Mucosa of stomach (tissue), 1 donor: ENCODE measurements at regions not wholly inside any gene's neighbourhood (a gene's known extent, or its start where the extent isn't known, plus 50 kb on each side); places are given as distances from the start of the nearest gene placed in this dataset.

Source experiments
- H3K27me3 ChIP-seq: one replicate; pipeline ENCODE4 v1.7.0; 2013; ENCODE audit warnings: mild to moderate bottlenecking, low read length; ENCODE audit not compliant: control insufficient read depth, insufficient read depth
- H3K36me3 ChIP-seq: one replicate; pipeline ENCODE4 v1.7.0; 2013; ENCODE audit warnings: low read length; ENCODE audit not compliant: control insufficient read depth, insufficient read depth
- H3K4me1 ChIP-seq: one replicate; pipeline ENCODE4 v1.7.0; 2013; ENCODE audit warnings: mild to moderate bottlenecking, low read length; ENCODE audit not compliant: control insufficient read depth, insufficient read depth
- H3K4me3 ChIP-seq: one replicate; pipeline ENCODE4 v1.7.0; 2013; ENCODE audit warnings: low read length
- H3K9ac ChIP-seq: one replicate; pipeline ENCODE4 v1.7.0; 2013; ENCODE audit warnings: mild to moderate bottlenecking, low read length, moderate library complexity
- H3K9me3 ChIP-seq: one replicate; pipeline ENCODE4 v1.7.0; 2013; ENCODE audit warnings: mild to moderate bottlenecking, low read length, moderate library complexity; ENCODE audit not compliant: control insufficient read depth
- donor health status: Pancreatic carcinoma.

- no peak overlapping the region for H3K4me3 ChIP-seq
- H3K36me3 ChIP-seq: no peaks in the 10 kb centered on the region
- no peak overlapping the region for H3K9ac ChIP-seq
- H3K4me1 ChIP-seq: no peaks in the 10 kb centered on the region
- H3K9me3 ChIP-seq: no peaks in the 10 kb centered on the region
- no peaks in the 10 kb centered on the region for H3K27me3 ChIP-seq
Observed at GRCh38 chr1:61000327-61000726, 82.0 kb upstream of the NFIA start.

GRCh38 chr1:60998786-60999185, 83.6 kb upstream of the NFIA start:
- Histone ChIP-seq H3K36me3 (no peaks in the 10 kb centered on the region), H3K27me3 (no peaks in the 10 kb centered on the region), H3K4me3 (no peak overlapping the region), H3K9me3 (no peaks in the 10 kb centered on the region), H3K4me1 (no peaks in the 10 kb centered on the region), H3K9ac (no peak overlapping the region)

DNA sequence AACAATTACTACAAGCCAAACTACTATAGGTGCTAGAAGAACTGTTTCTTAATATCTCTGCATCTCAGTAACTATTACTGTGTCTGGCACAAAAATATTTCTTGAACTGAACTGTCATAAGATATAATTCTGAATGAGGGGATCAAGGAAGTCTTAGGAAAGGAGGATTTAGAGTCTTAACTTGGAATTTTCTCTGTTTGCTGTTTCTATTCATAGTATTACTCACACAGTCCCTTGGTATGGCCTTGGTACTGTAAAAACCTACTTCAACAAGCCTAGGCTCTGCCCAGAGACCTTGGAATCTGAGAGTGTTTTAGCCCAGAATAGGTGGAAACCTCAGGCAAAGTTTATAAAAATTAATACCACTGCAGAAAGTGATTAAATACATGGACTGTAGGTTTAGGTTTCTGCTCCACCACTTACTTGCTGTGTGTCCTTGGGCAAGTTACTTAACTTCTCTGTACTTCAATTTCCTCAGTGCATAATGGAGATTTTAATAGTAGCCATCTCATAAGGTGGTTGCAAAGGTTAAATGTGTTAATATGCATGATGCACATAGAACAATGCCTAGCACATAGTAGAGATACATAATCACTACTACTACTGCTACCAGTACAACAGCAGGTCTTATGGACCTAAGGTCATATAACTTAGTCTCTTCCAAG, 87.4 kb upstream of the NFIA start:
- H3K9ac ChIP-seq: no peak overlapping the region
- H3K9me3 ChIP-seq: no peaks in the 10 kb centered on the region
- H3K4me3 ChIP-seq: no peak overlapping the region
- H3K36me3 ChIP-seq: no peaks in the 10 kb centered on the region
- no peaks in the 10 kb centered on the region for H3K27me3 ChIP-seq
- H3K4me1 ChIP-seq: no peaks in the 10 kb centered on the region

DNA sequence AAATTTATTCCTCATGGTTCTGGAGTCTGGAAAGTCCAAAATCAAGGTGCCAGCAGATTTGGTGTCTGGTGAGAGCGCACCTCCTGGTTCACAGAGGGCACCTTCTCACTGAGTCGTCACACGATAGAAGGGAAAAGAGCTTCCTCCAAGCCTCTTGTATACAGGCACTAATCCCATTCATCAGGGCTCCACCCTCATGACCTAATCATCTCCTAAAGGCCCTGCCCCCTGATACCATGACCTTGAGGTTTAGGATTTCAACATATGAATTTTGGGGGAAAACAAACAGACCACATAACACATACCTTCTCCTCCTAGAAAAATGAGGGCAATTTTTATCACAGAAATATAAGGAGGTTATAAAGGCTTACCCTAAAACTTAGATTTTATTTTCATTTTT, 88.0 kb upstream of the NFIA start:
- Histone ChIP-seq H3K27me3 (no peaks in the 10 kb centered on the region), H3K36me3 (no peaks in the 10 kb centered on the region), H3K9me3 (no peaks in the 10 kb centered on the region), H3K4me1 (no peaks in the 10 kb centered on the region), H3K9ac (no peak overlapping the region), H3K4me3 (no peak overlapping the region)

- Histone ChIP-seq H3K36me3 (no peaks in the 10 kb centered on the region), H3K9me3 (no peaks in the 10 kb centered on the region), H3K4me1 (no peaks in the 10 kb centered on the region), H3K4me3 (no peak overlapping the region), H3K27me3 (no peaks in the 10 kb centered on the region), H3K9ac (no peak overlapping the region)
Observed at GRCh38 chr1:60992165-60992564, 90.2 kb upstream of the NFIA start.

GRCh38 chr1:60990714-60991090, 91.7 kb upstream of the NFIA start:
- H3K36me3 ChIP-seq: no peaks in the 10 kb centered on the region
- no peaks in the 10 kb centered on the region for H3K9me3 ChIP-seq
- no peaks in the 10 kb centered on the region for H3K27me3 ChIP-seq
- H3K4me1 ChIP-seq: no peaks in the 10 kb centered on the region
- no peak overlapping the region for H3K4me3 ChIP-seq
- no peak overlapping the region for H3K9ac ChIP-seq

GRCh38 chr1:60989749-60990713, 92.3 kb upstream of the NFIA start:
- H3K4me1 ChIP-seq: no peaks in the 10 kb centered on the region
- H3K36me3 ChIP-seq: no peaks in the 10 kb centered on the region
- H3K9ac ChIP-seq: no peak overlapping the region
- no peak overlapping the region for H3K4me3 ChIP-seq
- no peaks in the 10 kb centered on the region for H3K27me3 ChIP-seq
- H3K9me3 ChIP-seq: no peaks in the 10 kb centered on the region

DNA sequence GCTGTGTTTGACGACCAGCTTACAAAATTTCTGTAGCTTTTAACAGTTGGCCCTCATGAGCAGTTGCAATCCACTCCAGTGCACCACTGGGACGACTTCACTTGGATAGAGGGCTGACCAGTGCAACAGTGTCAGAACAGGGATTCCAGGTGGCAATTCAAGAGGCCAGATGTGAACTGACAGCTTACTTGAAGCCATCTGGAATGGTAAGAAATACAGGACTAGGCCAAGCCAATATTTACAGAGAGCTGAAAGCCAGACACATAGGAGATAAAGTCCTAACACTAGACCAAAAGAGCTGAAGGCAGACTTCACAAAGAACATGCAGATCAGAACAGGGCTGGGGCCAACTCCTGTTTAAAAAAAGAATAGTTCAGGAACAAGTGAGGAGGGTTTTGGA, 93.5 kb upstream of the NFIA start:
- Histone ChIP-seq H3K4me1 (no peaks in the 10 kb centered on the region), H3K36me3 (no peaks in the 10 kb centered on the region), H3K27me3 (no peaks in the 10 kb centered on the region), H3K9me3 (no peaks in the 10 kb centered on the region), H3K9ac (no peak overlapping the region), H3K4me3 (no peak overlapping the region)

DNA sequence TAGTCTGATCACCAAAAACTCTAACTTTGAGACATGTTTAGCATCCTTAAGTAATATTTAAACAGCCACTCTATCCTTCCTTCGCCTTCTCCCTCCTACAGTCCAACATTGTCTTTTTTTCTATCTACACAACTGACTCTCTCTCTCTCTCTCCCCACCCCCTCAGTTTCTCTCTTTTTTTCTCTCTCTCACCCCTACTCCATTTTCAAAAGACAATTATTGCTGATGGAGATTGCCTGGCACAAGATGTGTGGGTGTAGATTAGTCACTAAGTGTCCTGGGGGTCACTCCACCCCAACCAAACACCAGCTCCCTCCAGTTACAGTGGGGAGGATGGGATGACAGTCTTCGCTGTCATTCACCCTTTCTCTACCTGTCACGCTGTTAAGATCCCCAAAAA, 94.5 kb upstream of the NFIA start:
- Histone ChIP-seq H3K9me3 (no peaks in the 10 kb centered on the region), H3K9ac (no peak overlapping the region), H3K36me3 (no peaks in the 10 kb centered on the region), H3K27me3 (no peaks in the 10 kb centered on the region), H3K4me3 (no peak overlapping the region), H3K4me1 (peaks cover 6% of the 10 kb centered on the region)

DNA sequence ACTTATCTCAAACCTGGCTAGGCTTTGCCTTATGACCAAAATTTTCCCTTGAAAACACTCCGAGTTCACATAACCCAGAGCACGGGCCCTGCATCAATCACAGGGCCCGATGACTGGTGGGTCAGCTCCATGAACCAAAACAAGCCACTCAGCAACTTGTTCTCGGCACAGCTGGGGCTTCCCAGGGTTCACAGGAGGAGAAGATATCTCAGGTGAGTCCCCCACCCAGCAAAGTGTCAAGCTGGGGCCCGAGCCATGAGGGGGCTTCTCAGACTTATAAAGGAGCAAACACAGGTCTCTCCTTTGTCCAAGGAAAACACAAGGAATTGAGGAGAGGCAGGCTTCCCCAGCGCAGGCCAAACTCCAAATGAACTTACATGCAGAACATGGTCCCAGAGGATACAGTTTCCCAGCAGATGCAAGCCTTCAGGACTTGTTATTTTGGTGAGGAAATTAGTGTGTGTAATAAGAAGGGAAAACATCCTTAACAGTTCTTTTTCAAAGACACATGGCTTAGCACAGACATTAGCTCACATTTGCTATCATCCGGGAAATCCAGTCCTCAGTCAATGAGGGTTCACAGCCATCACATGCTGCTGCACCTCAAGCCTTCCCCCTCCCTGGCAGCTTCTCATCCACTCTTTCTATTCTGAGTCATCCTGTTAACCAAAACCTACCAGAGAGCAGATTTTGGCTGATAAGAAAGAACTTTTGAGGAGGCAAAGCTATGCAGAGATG, 98.1 kb upstream of the NFIA start:
- H3K36me3 ChIP-seq: no peaks in the 10 kb centered on the region
- H3K4me3 ChIP-seq: no peak overlapping the region
- no peaks in the 10 kb centered on the region for H3K27me3 ChIP-seq
- H3K9ac ChIP-seq: no peak overlapping the region
- no peaks in the 10 kb centered on the region for H3K9me3 ChIP-seq
- peaks cover 6% of the 10 kb centered on the region for H3K4me1 ChIP-seq

DNA sequence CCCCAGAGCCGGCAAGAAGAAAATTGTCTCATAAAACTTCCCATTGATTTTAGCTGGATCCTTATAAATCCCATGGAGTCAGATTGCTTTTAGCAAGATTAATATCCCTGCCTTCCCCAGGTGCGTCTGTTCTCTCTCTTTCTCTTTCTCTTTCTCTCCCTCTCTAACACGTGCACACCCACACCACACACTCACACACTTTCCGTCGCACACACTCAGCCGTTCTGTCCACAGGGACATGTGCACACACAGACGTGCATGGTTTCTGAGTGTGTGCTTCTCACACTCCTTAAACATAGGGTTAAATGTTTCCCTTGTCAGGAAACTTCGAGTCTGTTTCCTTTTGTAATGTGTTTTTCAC, 98.7 kb upstream of the NFIA start:
- Histone ChIP-seq H3K4me1 (peaks cover 6% of the 10 kb centered on the region), H3K9me3 (no peaks in the 10 kb centered on the region), H3K9ac (no peak overlapping the region), H3K27me3 (no peaks in the 10 kb centered on the region), H3K36me3 (no peaks in the 10 kb centered on the region), H3K4me3 (no peak overlapping the region)

DNA sequence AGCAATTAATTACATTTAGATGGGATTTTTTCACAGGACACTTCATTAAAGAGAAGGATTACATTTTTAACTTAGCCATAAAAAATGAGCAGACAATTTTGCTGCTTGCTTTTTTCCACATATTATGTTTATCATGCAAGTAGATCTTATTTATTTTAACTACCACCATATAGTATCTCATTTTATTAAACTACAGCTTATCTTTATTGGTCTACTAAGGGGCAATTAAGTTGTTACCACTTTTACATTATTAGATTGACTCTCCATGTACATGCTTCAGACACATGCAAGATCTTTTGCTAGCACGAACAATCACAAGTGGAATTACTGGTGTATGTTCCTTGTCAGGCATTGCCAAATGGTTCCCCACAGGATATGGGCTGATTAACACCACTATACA, 99.8 kb upstream of the NFIA start:
- Histone ChIP-seq H3K4me1 (peaks cover 6% of the 10 kb centered on the region), H3K4me3 (no peak overlapping the region), H3K27me3 (no peaks in the 10 kb centered on the region), H3K9ac (no peak overlapping the region), H3K9me3 (no peaks in the 10 kb centered on the region), H3K36me3 (no peaks in the 10 kb centered on the region)
